IMR-90 (cell line): ENCODE measurements at regions not wholly inside any gene's neighbourhood (a gene's known extent, or its start where the extent isn't known, plus 50 kb on each side); places are given as distances from the start of the nearest gene placed in this dataset.

ENCODE experiments used
- ATAC-seq: fragments of 200-7000 bp; cut with Tn5 transposase; 2 replicates; pipeline ENCODE4 v1.9.1; 2020; ENCODE audit warnings: low read depth, mild to moderate bottlenecking, moderate library complexity
- BruUV-seq: library from RNA; stranded (reverse); fragments of 400-500 nt; replicated peaks from 2 replicates; lab custom pipeline; 2021; lab: Mats Ljungman, UMichigan
- CTCF ChIA-PET: fragments of 300-600 bp; formaldehyde crosslinking; extraction: SDS; loops from one replicate; lab custom pipeline; 2021; ENCODE audit warnings: antibody characterized with exemption; lab: Yijun Ruan, JAX
- POLR2A ChIA-PET: fragments of 300-600 bp; sonication (Branson Sonifier 250); formaldehyde crosslinking; loops from one replicate; lab custom pipeline; 2022; ENCODE audit warnings: antibody characterized with exemption; ENCODE audit not compliant: unreplicated experiment; lab: Charles Lee
- DNase-seq: peaks from one replicate; pipeline ENCODE4 v3.0.0; 2013
- H2AFZ ChIP-seq: replicated peaks from 2 replicates; pipeline ENCODE3; 2013; ENCODE audit warnings: low read length, mild to moderate bottlenecking; ENCODE audit not compliant: poor library complexity
- H2AK5ac ChIP-seq: 2 replicates; pipeline ENCODE4 v1.6.1; 2013; ENCODE audit warnings: low read depth, low read length, inconsistent platforms
- H2AK9ac ChIP-seq: replicated peaks from 2 replicates; pipeline ENCODE3; 2013; ENCODE audit warnings: mild to moderate bottlenecking, low read depth, low read length, moderate library complexity; ENCODE audit not compliant: poor library complexity
- H2BK120ac ChIP-seq: 2 replicates; pipeline ENCODE4 v1.6.1; 2013; ENCODE audit warnings: low read depth, low read length, inconsistent platforms
- H2BK15ac ChIP-seq: 3 replicates; pipeline ENCODE4 v1.6.1; 2013; ENCODE audit warnings: low read depth, low read length, inconsistent platforms
- H2BK20ac ChIP-seq: 2 replicates; pipeline ENCODE4 v1.6.1; 2013; ENCODE audit warnings: low read depth, mild to moderate bottlenecking, inconsistent platforms, low read length, moderate library complexity
- H2BK5ac ChIP-seq: 2 replicates; pipeline ENCODE4 v1.6.1; 2013; ENCODE audit warnings: mild to moderate bottlenecking, low read depth, low read length, inconsistent platforms; ENCODE audit not compliant: poor library complexity, severe bottlenecking
- H3K14ac ChIP-seq: replicated peaks from 2 replicates; pipeline ENCODE4 v1.6.1; 2013; ENCODE audit warnings: low read depth, low read length, inconsistent platforms
- H3K18ac ChIP-seq: 2 replicates; pipeline ENCODE4 v1.6.1; 2013; ENCODE audit warnings: low read depth, low read length, control low read depth
- H3K23ac ChIP-seq: 2 replicates; pipeline ENCODE4 v1.6.1; 2013; ENCODE audit warnings: low read depth, low read length, inconsistent platforms
- H3K27ac ChIP-seq: 2 replicates; pipeline ENCODE4 v1.5.1; 2013; ENCODE audit warnings: mild to moderate bottlenecking, control low read depth, low read length; ENCODE audit not compliant: insufficient read depth
- H3K27me3 ChIP-seq: 2 replicates; pipeline ENCODE4 v1.6.1; 2013; ENCODE audit warnings: low read length; ENCODE audit not compliant: control insufficient read depth, insufficient read depth
- H3K36me3 ChIP-seq: 2 replicates; pipeline ENCODE4 v1.6.1; 2013; ENCODE audit warnings: low read length, mixed read lengths; ENCODE audit not compliant: control insufficient read depth, insufficient read depth
- H3K4ac ChIP-seq: 2 replicates; pipeline ENCODE4 v1.6.1; 2013; ENCODE audit warnings: low read depth, low read length, inconsistent platforms
- H3K4me1 ChIP-seq: 2 replicates; pipeline ENCODE4 v1.6.1; 2013; ENCODE audit warnings: low read length, mixed read lengths; ENCODE audit not compliant: control insufficient read depth, insufficient read depth
- H3K4me2 ChIP-seq: 2 replicates; pipeline ENCODE4 v1.6.1; 2013; ENCODE audit warnings: low read depth, mild to moderate bottlenecking, control low read depth, low read length, moderate library complexity
- H3K4me3 ChIP-seq: 2 replicates; pipeline ENCODE4 v1.5.1; 2013; ENCODE audit warnings: low read depth, mild to moderate bottlenecking, control low read depth, low read length, moderate library complexity; ENCODE audit not compliant: insufficient read depth
- H3K56ac ChIP-seq: 2 replicates; pipeline ENCODE4 v1.6.1; 2013; ENCODE audit warnings: low read length, inconsistent platforms; ENCODE audit not compliant: insufficient read depth; ENCODE audit errors: extremely low read depth
- H3K79me1 ChIP-seq, 2 experiments: 2 replicates each; pipeline ENCODE4 v1.6.1; 2013; ENCODE audit warnings: low read length in 2 of 2, inconsistent platforms in 1 of 2, low read depth in 1 of 2
- H3K9ac ChIP-seq: 2 replicates; pipeline ENCODE4 v1.6.1; 2013; ENCODE audit warnings: low read depth, low read length, control low read depth
- H3K9me1 ChIP-seq: 2 replicates; pipeline ENCODE4 v1.6.1; 2013; ENCODE audit warnings: low read length, inconsistent platforms; ENCODE audit not compliant: insufficient read depth
- H3K9me3 ChIP-seq: 2 replicates; pipeline ENCODE4 v1.6.1; 2013; ENCODE audit warnings: low read length; ENCODE audit not compliant: control insufficient read depth, insufficient read depth
- H4K20me1 ChIP-seq: 2 replicates; pipeline ENCODE4 v1.6.1; 2013; ENCODE audit warnings: low read length, inconsistent platforms; ENCODE audit not compliant: insufficient read depth
- H4K5ac ChIP-seq: 2 replicates; pipeline ENCODE4 v1.6.1; 2013; ENCODE audit warnings: mild to moderate bottlenecking, low read depth, low read length, control low read depth
- H4K8ac ChIP-seq, 2 experiments: 2 replicates each; pipeline ENCODE4 v1.6.1; 2013; ENCODE audit warnings: low read depth in 2 of 2, low read length in 2 of 2, control low read depth in 1 of 2, inconsistent platforms in 1 of 2
- H4K91ac ChIP-seq: 2 replicates; pipeline ENCODE4 v1.6.1; 2013; ENCODE audit warnings: low read depth, low read length, inconsistent platforms; ENCODE audit not compliant: insufficient read depth
- CHD1 ChIP-seq: IDR thresholded peaks from 2 replicates; pipeline ENCODE4 v1.6.1; 2012; ENCODE audit warnings: low read depth, low read length, improper control_type of control experiment
- FOS ChIP-seq: fragments of 150-350 bp; IDR thresholded peaks from 2 replicates; pipeline ENCODE4 v1.6.1; 2016; ENCODE audit warnings: low read depth, low read length
- MAFK ChIP-seq: IDR thresholded peaks from 2 replicates; pipeline ENCODE4 v1.6.1; 2012; ENCODE audit warnings: low read depth, low read length, improper control_type of control experiment
- MAZ ChIP-seq: IDR thresholded peaks from 2 replicates; pipeline ENCODE4 v1.6.1; 2012; ENCODE audit warnings: low read depth, mild to moderate bottlenecking, low read length, improper control_type of control experiment, moderate library complexity, borderline replicate concordance
- RAD21 ChIP-seq: IDR thresholded peaks from 2 replicates; pipeline ENCODE4 v1.6.1; 2012; ENCODE audit warnings: low read length, improper control_type of control experiment
- RFX5 ChIP-seq: IDR thresholded peaks from 2 replicates; pipeline ENCODE4 v1.8.0; 2012; ENCODE audit warnings: low read depth, mild to moderate bottlenecking, low read length, moderate library complexity
- WGBS, 2 experiments: methylation state at CpG; one replicate each; pipeline versions ENCODE4 v1.1.5 to v1.1.7; 2013; ENCODE audit warnings: missing lambda C conversion rate in 2 of 2; ENCODE audit not compliant: insufficient read length in 1 of 2; ENCODE audit errors: extremely low coverage in 2 of 2; 5-methylcytosine and 5-hydroxymethylcytosine counted together
- dilution Hi-C: fragments of 300-500 bp; cut with HindIII; formaldehyde crosslinking; loops from one replicate; pipeline ENCODE4 v1.14.3; 2018; ENCODE audit warnings: low sequenced_read_pairs; ENCODE audit not compliant: unreplicated experiment
- in situ Hi-C: fragments of 300-500 bp; cut with MboI; formaldehyde crosslinking; loops from 3 replicates; pipeline ENCODE4 v1.14.3; 2019; ENCODE audit warnings: low sequenced_read_pairs, inconsistent platforms, mixed read lengths
- intact Hi-C: fragments of 100-400 bp; cut with micrococcal nuclease; formaldehyde crosslinking; loops from 2 replicates; pipeline ENCODE4 v1.10.0; 2022
- TF ChIP-seq, protein P1 (sequence below): fragments of 150-350 bp; IDR thresholded peaks from 2 replicates; pipeline ENCODE4 v1.6.1; 2017; ENCODE audit warnings: mild to moderate bottlenecking, antibody characterized with exemption, low read length, low read depth
- TF ChIP-seq, protein P2 (sequence below): conservative IDR thresholded peaks from 2 replicates; pipeline ENCODE4 v1.5.1; 2012; ENCODE audit warnings: mild to moderate bottlenecking, low read depth, low read length, improper control_type of control experiment

DNA sequence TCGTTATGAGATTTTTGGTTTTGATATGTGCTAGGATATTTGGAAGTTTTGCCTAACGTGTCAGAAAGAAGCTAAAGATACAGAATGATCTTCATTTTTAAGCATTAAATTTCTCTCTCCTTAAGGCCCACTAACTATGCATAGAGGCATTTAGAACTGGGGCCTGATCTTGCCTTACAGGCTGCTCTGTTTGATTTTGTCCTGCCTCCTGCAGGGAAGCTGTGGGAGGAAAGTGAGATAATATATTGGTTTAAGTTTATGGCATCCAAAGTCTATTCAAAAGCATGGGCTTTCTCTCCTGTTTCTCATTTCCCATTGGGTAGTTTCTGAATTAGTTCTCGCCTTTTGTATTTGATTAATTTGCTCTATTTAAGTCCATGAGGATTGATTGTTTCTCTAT is 250.3 kb upstream of the FBXO33 start:
- Histone ChIP-seq H2BK120ac (no peak overlapping the region), H3K23ac (no peak overlapping the region), H3K27ac (no peak overlapping the region), H4K5ac (no peak overlapping the region), H3K14ac (no peak overlapping the region), H2BK15ac (no peak overlapping the region), H3K18ac (no peak overlapping the region), H2AK9ac (no peak overlapping the region), H3K36me3 (no peaks in the 10 kb centered on the region), H4K20me1 (no peaks in the 10 kb centered on the region), H2AK5ac (no peak overlapping the region), H3K4me1 (no peaks in the 10 kb centered on the region), H2BK5ac (no peak overlapping the region), H2BK20ac (no peak overlapping the region), H4K91ac (no peak overlapping the region), H3K9me1 (no peaks in the 10 kb centered on the region), H3K9ac (no peak overlapping the region), H2AFZ (no peak overlapping the region), H3K9me3 (peaks cover 25% of the 10 kb centered on the region), H4K8ac (no peak overlapping the region), H3K4me2 (no peak overlapping the region), H3K79me1 (no peaks in the 10 kb centered on the region), H3K56ac (no peak overlapping the region), H3K27me3 (no peaks in the 10 kb centered on the region), H3K4me3 (no peak overlapping the region), H3K4ac (no peak overlapping the region)
- intact Hi-C loops (no loop called here), dilution Hi-C loops (no loop called here), in situ Hi-C loops (no loop called here)
- DNase-seq (no peak), ATAC-seq (no peak)
- TF ChIP-seq, protein P1, sequence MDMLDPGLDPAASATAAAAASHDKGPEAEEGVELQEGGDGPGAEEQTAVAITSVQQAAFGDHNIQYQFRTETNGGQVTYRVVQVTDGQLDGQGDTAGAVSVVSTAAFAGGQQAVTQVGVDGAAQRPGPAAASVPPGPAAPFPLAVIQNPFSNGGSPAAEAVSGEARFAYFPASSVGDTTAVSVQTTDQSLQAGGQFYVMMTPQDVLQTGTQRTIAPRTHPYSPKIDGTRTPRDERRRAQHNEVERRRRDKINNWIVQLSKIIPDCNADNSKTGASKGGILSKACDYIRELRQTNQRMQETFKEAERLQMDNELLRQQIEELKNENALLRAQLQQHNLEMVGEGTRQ: no peak
- TF ChIP-seq, protein P2, sequence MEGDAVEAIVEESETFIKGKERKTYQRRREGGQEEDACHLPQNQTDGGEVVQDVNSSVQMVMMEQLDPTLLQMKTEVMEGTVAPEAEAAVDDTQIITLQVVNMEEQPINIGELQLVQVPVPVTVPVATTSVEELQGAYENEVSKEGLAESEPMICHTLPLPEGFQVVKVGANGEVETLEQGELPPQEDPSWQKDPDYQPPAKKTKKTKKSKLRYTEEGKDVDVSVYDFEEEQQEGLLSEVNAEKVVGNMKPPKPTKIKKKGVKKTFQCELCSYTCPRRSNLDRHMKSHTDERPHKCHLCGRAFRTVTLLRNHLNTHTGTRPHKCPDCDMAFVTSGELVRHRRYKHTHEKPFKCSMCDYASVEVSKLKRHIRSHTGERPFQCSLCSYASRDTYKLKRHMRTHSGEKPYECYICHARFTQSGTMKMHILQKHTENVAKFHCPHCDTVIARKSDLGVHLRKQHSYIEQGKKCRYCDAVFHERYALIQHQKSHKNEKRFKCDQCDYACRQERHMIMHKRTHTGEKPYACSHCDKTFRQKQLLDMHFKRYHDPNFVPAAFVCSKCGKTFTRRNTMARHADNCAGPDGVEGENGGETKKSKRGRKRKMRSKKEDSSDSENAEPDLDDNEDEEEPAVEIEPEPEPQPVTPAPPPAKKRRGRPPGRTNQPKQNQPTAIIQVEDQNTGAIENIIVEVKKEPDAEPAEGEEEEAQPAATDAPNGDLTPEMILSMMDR: no peak
- TF ChIP-seq CHD1: no peak
- no peak for TF ChIP-seq FOS
- no peak for TF ChIP-seq RAD21
- TF ChIP-seq MAFK: no peak
- TF ChIP-seq MAZ: no peak
- no peak for TF ChIP-seq RFX5
- ChIA-PET CTCF (interaction anchor here (1.2 kb wide), 1 partner anchor 9 kb away, joined by 3 read pairs; no protein-coding TSS in a partner anchor), POLR2A (no interaction called here)
- no TSS peak for BruUV-seq
- WGBS, 2 experiments: no CpG with 5 or more reads among the region's 3 CpGs
